GM12878 (cell line): ENCODE measurements at regions not wholly inside any gene's neighbourhood (a gene's known extent, or its start where the extent isn't known, plus 50 kb on each side); places are given as distances from the start of the nearest gene placed in this dataset.

Experiments
- ATAC-seq: fragments of 200-7000 bp; cut with Tn5 transposase; 3 replicates; pipeline ENCODE4 v1.9.1; 2020; ENCODE audit warnings: mild to moderate bottlenecking, moderate library complexity
- BruUV-seq: library from RNA; stranded (reverse); fragments of 400-500 nt; replicated peaks from 2 replicates; lab custom pipeline; 2021; lab: Mats Ljungman, UMichigan
- CTCF ChIA-PET: fragments of 300-600 bp; sonication (Branson Sonifier 250); formaldehyde crosslinking; extraction: SDS; loops from one replicate; lab custom pipeline; 2021; ENCODE audit warnings: inconsistent platforms; lab: Yijun Ruan, JAX
- POLR2A ChIA-PET: fragments of 350-600 bp; formaldehyde crosslinking; extraction: SDS; loops from one replicate; lab custom pipeline; 2021; ENCODE audit warnings: inconsistent platforms; lab: Charles Lee
- RAD21 ChIA-PET: fragments of 300-600 bp; sonication (Branson Sonifier 250); formaldehyde crosslinking; loops from one replicate; lab custom pipeline; 2023; ENCODE audit warnings: antibody characterized with exemption; ENCODE audit not compliant: unreplicated experiment; lab: Charles Lee
- SMC1A ChIA-PET: fragments of 300-600 bp; sonication (Branson Sonifier 250); formaldehyde crosslinking; loops from one replicate; lab custom pipeline; 2023; ENCODE audit not compliant: unreplicated experiment, uncharacterized antibody; lab: Charles Lee
- DNase-seq: peaks from one replicate; pipeline ENCODE4 v3.0.0-alpha.2; 2011; ENCODE audit warnings: low read depth, low spot score
- FAIRE-seq: peaks from 3 replicates; lab custom pipeline; 2011; peaks lifted over from hg19 to GRCh38; lab: Jason Lieb, UNC
- H2AFZ ChIP-seq: 2 replicates; pipeline ENCODE4 v1.6.0; 2011; ENCODE audit warnings: low read depth, low read length, control low read depth; ENCODE audit not compliant: control insufficient read depth
- H3K27ac ChIP-seq: 2 replicates; pipeline ENCODE4 v1.5.1; 2011; ENCODE audit warnings: control low read depth; ENCODE audit not compliant: control insufficient read depth, insufficient read depth
- H3K27me3 ChIP-seq, 2 experiments: replicated peaks in 1 of 2; 2 replicates each; pipeline versions ENCODE4 v1.6.0 to v1.6.1; 2011; ENCODE audit warnings: low read length in 1 of 2; ENCODE audit not compliant: control insufficient read depth in 2 of 2, insufficient read depth in 2 of 2
- H3K36me3 ChIP-seq, 2 experiments: 2 replicates each; pipeline ENCODE4 v1.5.1; 2011; ENCODE audit warnings: low read length in 1 of 2; ENCODE audit not compliant: control insufficient read depth in 2 of 2, insufficient read depth in 2 of 2
- H3K4me1 ChIP-seq: 2 replicates; pipeline ENCODE4 v1.6.1; 2011; ENCODE audit warnings: mild to moderate bottlenecking, low read length, moderate library complexity, mixed read lengths; ENCODE audit not compliant: control insufficient read depth, insufficient read depth
- H3K4me2 ChIP-seq: 2 replicates; pipeline ENCODE4 v1.6.0; 2011; ENCODE audit warnings: control low read depth; ENCODE audit not compliant: control insufficient read depth, insufficient read depth
- H3K4me3 ChIP-seq: fragments of 200-600 bp; sonication (generic); 2 replicates; pipeline ENCODE4 v1.5.1; 2016
- H3K79me2 ChIP-seq: 2 replicates; pipeline ENCODE4 v1.6.0; 2011; ENCODE audit warnings: low read length; ENCODE audit not compliant: control insufficient read depth, insufficient read depth
- H3K9ac ChIP-seq: 2 replicates; pipeline ENCODE4 v1.8.0; 2011; ENCODE audit warnings: low read length, control low read depth, mixed read lengths; ENCODE audit not compliant: control insufficient read depth, insufficient read depth
- H3K9me3 ChIP-seq: replicated peaks from 3 replicates; pipeline ENCODE4 v1.5.1; 2011; ENCODE audit warnings: mild to moderate bottlenecking, low read length; ENCODE audit not compliant: control insufficient read depth, insufficient read depth
- H4K20me1 ChIP-seq: 2 replicates; pipeline ENCODE4 v1.6.0; 2011; ENCODE audit not compliant: control insufficient read depth, insufficient read depth
- CHD4 ChIP-seq: fragments of 200-600 bp; sonication (generic); IDR thresholded peaks from 2 replicates; pipeline ENCODE4 v1.6.1; 2016; ENCODE audit warnings: mild to moderate bottlenecking
- EP300 ChIP-seq, 2 experiments: fragments of 150-350 bp in 1 of 2; IDR thresholded peaks; 2 replicates each; pipeline ENCODE4 v1.6.1; 2011 to 2012; ENCODE audit warnings: low read depth in 2 of 2, low read length in 2 of 2, borderline replicate concordance in 1 of 2, improper control_type of control experiment in 1 of 2, inconsistent platforms in 1 of 2; ENCODE audit not compliant: control insufficient read depth in 1 of 2
- HDAC2 ChIP-seq: fragments of 200-600 bp; sonication (generic); IDR thresholded peaks from 2 replicates; pipeline ENCODE4 v1.6.1; 2017
- HDGF ChIP-seq: fragments of 450-650 bp; IDR thresholded peaks from 2 replicates; pipeline ENCODE4 v1.6.1; 2016; ENCODE audit warnings: antibody characterized with exemption
- IKZF1 ChIP-seq: fragments of 450-650 bp; conservative IDR thresholded peaks from 2 replicates; pipeline ENCODE4 v1.6.1; 2017; ENCODE audit warnings: antibody characterized with exemption, mild to moderate bottlenecking
- IKZF2 ChIP-seq, 2 experiments: fragments of 450-650 bp; IDR thresholded peaks; 2 replicates each; pipeline ENCODE4 v1.6.1; 2017; ENCODE audit warnings: mild to moderate bottlenecking in 2 of 2, moderate library complexity in 2 of 2
- MXI1 ChIP-seq: fragments of 150-350 bp; IDR thresholded peaks from 2 replicates; pipeline ENCODE4 v1.6.1; 2011; ENCODE audit warnings: low read depth, mild to moderate bottlenecking, inconsistent platforms, low read length, improper control_type of control experiment
- MYC ChIP-seq: IDR thresholded peaks from 2 replicates; pipeline ENCODE4 v1.6.1; 2011; ENCODE audit warnings: mild to moderate bottlenecking, low read length, moderate library complexity, inconsistent platforms; ENCODE audit not compliant: insufficient read depth, insufficient replicate concordance, insufficient read length, severe bottlenecking
- WGBS: methylation state at CpG from one replicate; pipeline ENCODE4 v1.1.6; 2016; ENCODE audit warnings: low lambda C conversion rate; ENCODE audit not compliant: insufficient replicate concordance, insufficient coverage; ENCODE audit errors: missing lambda C conversion rate; 5-methylcytosine and 5-hydroxymethylcytosine counted together
- in situ Hi-C: fragments of 300-500 bp; cut with MboI; formaldehyde crosslinking; loops from 9 replicates; pipeline ENCODE4 v1.14.3; 2018; ENCODE audit warnings: mixed read lengths
- intact Hi-C: fragments of 100-400 bp; cut with micrococcal nuclease; formaldehyde crosslinking; loops from one replicate; pipeline ENCODE4 v1.14.2; 2022; ENCODE audit not compliant: unreplicated experiment
- TF ChIP-seq, protein P1 (sequence below): IDR thresholded peaks from 2 replicates; pipeline ENCODE4 v1.6.1; 2011; ENCODE audit warnings: borderline replicate concordance, low read depth, mild to moderate bottlenecking, moderate library complexity, mixed read lengths, low read length; ENCODE audit not compliant: insufficient read depth; ENCODE audit errors: extremely low read length

DNA sequence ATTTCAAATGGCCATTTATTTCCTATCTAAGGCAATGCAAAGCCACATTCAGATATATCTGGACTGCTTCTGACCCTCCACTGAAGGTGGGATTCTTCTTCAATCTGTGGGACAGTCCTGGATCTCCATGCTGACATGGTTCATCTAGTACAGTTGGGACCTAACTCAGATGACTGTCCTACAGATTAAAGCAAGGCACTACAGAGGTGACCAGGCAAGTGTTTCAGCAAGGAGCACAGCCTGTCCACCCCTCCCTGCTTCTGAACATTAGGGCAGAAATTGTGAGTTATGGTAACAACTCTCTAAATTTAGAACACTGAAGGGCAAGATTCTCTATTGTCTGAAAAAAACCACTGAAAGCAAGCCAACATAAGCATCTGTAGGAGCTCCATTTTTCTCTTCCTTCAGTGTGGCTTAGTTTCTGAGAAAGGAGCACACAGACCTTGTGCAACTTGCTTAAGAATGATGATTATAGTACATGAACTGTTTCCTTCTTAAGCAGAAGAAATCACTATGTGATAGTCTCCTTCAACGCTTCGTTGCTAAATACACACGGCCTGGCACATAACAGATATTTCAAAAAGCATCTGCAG is 62.9 kb upstream of the BARX1 start:
- H3K4me1 ChIP-seq, result no peaks in the 10 kb centered on the region
- H3K4me3 ChIP-seq, result no peak overlapping the region
- no peaks in the 10 kb centered on the region for H3K36me3 ChIP-seq
- ChIA-PET CTCF (interaction anchor here (1.2 kb wide), 1 partner anchor 48 kb away, joined by 3 read pairs; no protein-coding TSS in a partner anchor), SMC1A (interaction anchor here (1.2 kb wide), 1 partner anchor 8 kb away, joined by 3 read pairs; no protein-coding TSS in a partner anchor), POLR2A (no interaction called here), RAD21 (no interaction called here)
- no peaks in the 10 kb centered on the region for H3K79me2 ChIP-seq
- ATAC-seq, result no peak
- no peaks in the 10 kb centered on the region; the same call in 2 of the 3 replicates for H3K9me3 ChIP-seq
- no peak for FAIRE-seq
- H3K27me3 ChIP-seq, result no peaks in the 10 kb centered on the region
- BruUV-seq, result no TSS peak
- intact Hi-C loops, result no loop called here
- DNase-seq, result no peak
- no peaks in the 10 kb centered on the region for H4K20me1 ChIP-seq
- no peak overlapping the region for H3K9ac ChIP-seq
- no peak overlapping the region for H3K4me2 ChIP-seq
- WGBS, result 47% methylated on average over 3 of the region's 3 CpGs
- no peak overlapping the region for H3K27ac ChIP-seq
- TF ChIP-seq MXI1 (no peak), IKZF2 (IDR thresholded peaks at IDR 0.05) (no peak), CHD4 (no peak), MYC (no peak), IKZF1 (no peak), HDGF (no peak), HDAC2 (no peak), EP300 (IDR thresholded peaks at IDR 0.05; ENCODE audit: borderline replicate concordance in 1 of 2, control insufficient read depth in 1 of 2, low read depth in 2 of 2, low read length in 2 of 2) (no peak)
- TF ChIP-seq, protein P1, sequence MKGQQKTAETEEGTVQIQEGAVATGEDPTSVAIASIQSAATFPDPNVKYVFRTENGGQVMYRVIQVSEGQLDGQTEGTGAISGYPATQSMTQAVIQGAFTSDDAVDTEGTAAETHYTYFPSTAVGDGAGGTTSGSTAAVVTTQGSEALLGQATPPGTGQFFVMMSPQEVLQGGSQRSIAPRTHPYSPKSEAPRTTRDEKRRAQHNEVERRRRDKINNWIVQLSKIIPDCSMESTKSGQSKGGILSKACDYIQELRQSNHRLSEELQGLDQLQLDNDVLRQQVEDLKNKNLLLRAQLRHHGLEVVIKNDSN, result no peak
- TF ChIP-seq, all 136 proteins: peak for 0
- H2AFZ ChIP-seq, result no peak overlapping the region
- in situ Hi-C loops, result no loop called here
